Mesendoderm (in vitro differentiated cells): ENCODE measurements at regions not wholly inside any gene's neighbourhood (a gene's known extent, or its start where the extent isn't known, plus 50 kb on each side); places are given as distances from the start of the nearest gene placed in this dataset.

Source experiments
- DNase-seq: peaks from one replicate; pipeline ENCODE4 v3.0.0; 2013
- H2AK5ac ChIP-seq: 2 replicates; pipeline ENCODE4 v1.6.1; 2013; ENCODE audit warnings: low read length, inconsistent platforms
- H2BK120ac ChIP-seq: 2 replicates; pipeline ENCODE4 v1.6.1; 2013; ENCODE audit warnings: low read depth, mild to moderate bottlenecking, low read length, moderate library complexity, mixed read lengths
- H2BK15ac ChIP-seq: replicated peaks from 2 replicates; pipeline ENCODE4 v1.6.1; 2013; ENCODE audit warnings: low read depth, mild to moderate bottlenecking, moderate library complexity
- H2BK5ac ChIP-seq: 2 replicates; pipeline ENCODE4 v1.6.1; 2013; ENCODE audit warnings: low read length, inconsistent platforms
- H3K18ac ChIP-seq: 2 replicates; pipeline ENCODE4 v1.6.1; 2013; ENCODE audit warnings: mild to moderate bottlenecking, low read length, mixed read lengths
- H3K23ac ChIP-seq: one replicate; pipeline ENCODE4 v1.6.1; 2013; ENCODE audit warnings: low read length
- H3K27ac ChIP-seq: 2 replicates; pipeline ENCODE4 v1.5.1; 2013; ENCODE audit warnings: low read depth, mild to moderate bottlenecking, inconsistent platforms, low read length, moderate library complexity
- H3K27me3 ChIP-seq: 2 replicates; pipeline ENCODE4 v1.6.1; 2013; ENCODE audit warnings: low read length, control low read depth, mild to moderate bottlenecking, inconsistent platforms; ENCODE audit not compliant: insufficient read depth, poor library complexity
- H3K36me3 ChIP-seq: 2 replicates; pipeline ENCODE4 v1.6.1; 2013; ENCODE audit warnings: low read length, inconsistent platforms; ENCODE audit not compliant: control insufficient read depth, insufficient read depth
- H3K4ac ChIP-seq: one replicate; pipeline ENCODE4 v1.6.1; 2013; ENCODE audit warnings: low read depth, mild to moderate bottlenecking, low read length, moderate library complexity
- H3K4me1 ChIP-seq: 2 replicates; pipeline ENCODE4 v1.6.1; 2013; ENCODE audit warnings: low read depth, low read length, inconsistent platforms; ENCODE audit not compliant: control insufficient read depth
- H3K4me2 ChIP-seq: 2 replicates; pipeline ENCODE4 v1.6.1; 2013; ENCODE audit warnings: low read length
- H3K4me3 ChIP-seq: 2 replicates; pipeline ENCODE4 v1.5.1; 2013; ENCODE audit warnings: mild to moderate bottlenecking, low read length
- H3K56ac ChIP-seq: one replicate; pipeline ENCODE4 v1.6.1; 2013; ENCODE audit warnings: low read length
- H3K79me1 ChIP-seq: 2 replicates; pipeline ENCODE4 v1.6.1; 2013; ENCODE audit warnings: low read length, inconsistent platforms
- H3K79me2 ChIP-seq: 2 replicates; pipeline ENCODE4 v1.6.1; 2013; ENCODE audit warnings: mild to moderate bottlenecking, low read length; ENCODE audit not compliant: control insufficient read depth, insufficient read depth
- H3K9ac ChIP-seq: 2 replicates; pipeline ENCODE4 v1.6.1; 2013; ENCODE audit warnings: low read length, inconsistent platforms
- H4K5ac ChIP-seq: one replicate; pipeline ENCODE4 v1.6.1; 2013; ENCODE audit warnings: low read length
- H4K8ac ChIP-seq: one replicate; pipeline ENCODE4 v1.6.1; 2013; ENCODE audit warnings: low read depth, mild to moderate bottlenecking, control low read depth, low read length, moderate library complexity
- WGBS: extraction: QIAGEN DNeasy Blood & Tissue Kit; methylation state at CpG from one replicate; pipeline ENCODE4 v1.1.7; 2013; ENCODE audit warnings: low lambda C conversion rate, missing lambda C conversion rate; ENCODE audit not compliant: insufficient coverage; ENCODE audit errors: extremely low coverage; 5-methylcytosine and 5-hydroxymethylcytosine counted together

GRCh38 chr14:98056946-98057345, 1215.1 kb downstream of the BCL11B start:
- H3K9ac ChIP-seq, result no peak overlapping the region
- no peaks in the 10 kb centered on the region for H3K36me3 ChIP-seq
- no CpG with 5 or more reads among the region's 5 CpGs for WGBS
- H2BK5ac ChIP-seq, result no peak overlapping the region
- no peaks in the 10 kb centered on the region for H3K79me2 ChIP-seq
- H3K56ac ChIP-seq, result no peak overlapping the region
- H3K4me2 ChIP-seq, result no peak overlapping the region
- no peak for DNase-seq
- no peak overlapping the region for H2BK120ac ChIP-seq
- H3K27ac ChIP-seq, result no peak overlapping the region
- no peaks in the 10 kb centered on the region for H3K4me1 ChIP-seq
- no peaks in the 10 kb centered on the region for H3K79me1 ChIP-seq
- no peak overlapping the region for H2AK5ac ChIP-seq
- no peaks in the 10 kb centered on the region for H3K27me3 ChIP-seq
- no peak overlapping the region for H3K23ac ChIP-seq
- H3K4me3 ChIP-seq, result no peak overlapping the region
- no peak overlapping the region for H4K8ac ChIP-seq
- H3K4ac ChIP-seq, result no peak overlapping the region
- H3K18ac ChIP-seq, result no peak overlapping the region
- H4K5ac ChIP-seq, result no peak overlapping the region
- no peak overlapping the region for H2BK15ac ChIP-seq

- Histone ChIP-seq H3K79me2 (no peaks in the 10 kb centered on the region), H3K36me3 (no peaks in the 10 kb centered on the region), H3K79me1 (no peaks in the 10 kb centered on the region), H2BK5ac (no peak overlapping the region), H3K56ac (no peak overlapping the region), H3K27me3 (no peaks in the 10 kb centered on the region), H4K5ac (no peak overlapping the region), H4K8ac (no peak overlapping the region), H3K27ac (no peak overlapping the region), H3K23ac (no peak overlapping the region), H3K4me3 (no peak overlapping the region), H3K4me1 (no peaks in the 10 kb centered on the region), H2BK15ac (no peak overlapping the region), H2AK5ac (no peak overlapping the region), H3K4me2 (no peak overlapping the region), H3K4ac (no peak overlapping the region), H2BK120ac (no peak overlapping the region), H3K18ac (no peak overlapping the region), H3K9ac (no peak overlapping the region)
- no CpG with 5 or more reads among the region's 5 CpGs for WGBS
- DNase-seq, result no peak
Observed at GRCh38 chr14:98059106-98059505, 1212.9 kb downstream of the BCL11B start.

- Histone ChIP-seq H2AK5ac (no peak overlapping the region), H3K4me1 (no peaks in the 10 kb centered on the region), H3K27ac (no peak overlapping the region), H3K4me2 (no peak overlapping the region), H3K27me3 (no peaks in the 10 kb centered on the region), H3K56ac (no peak overlapping the region), H3K9ac (no peak overlapping the region), H3K79me2 (no peaks in the 10 kb centered on the region), H3K36me3 (no peaks in the 10 kb centered on the region), H3K18ac (no peak overlapping the region), H2BK120ac (no peak overlapping the region), H4K8ac (no peak overlapping the region), H3K23ac (no peak overlapping the region), H2BK15ac (no peak overlapping the region), H4K5ac (no peak overlapping the region), H3K79me1 (no peaks in the 10 kb centered on the region), H2BK5ac (no peak overlapping the region), H3K4ac (no peak overlapping the region), H3K4me3 (no peak overlapping the region)
- DNase-seq, result no peak
- WGBS, result no CpG with 5 or more reads among the region's 10 CpGs
Observed at GRCh38 chr14:98062083-98062482, 1209.9 kb downstream of the BCL11B start.

- no peak overlapping the region for H2BK120ac ChIP-seq
- peaks cover 2% of the 10 kb centered on the region for H3K4me1 ChIP-seq
- H3K79me2 ChIP-seq, result no peaks in the 10 kb centered on the region
- no peak overlapping the region for H3K27ac ChIP-seq
- no peaks in the 10 kb centered on the region for H3K27me3 ChIP-seq
- no peaks in the 10 kb centered on the region for H3K36me3 ChIP-seq
- H3K56ac ChIP-seq, result peak overlapping the region; percentile 10
- H2BK15ac ChIP-seq, result no peak overlapping the region
- no peak overlapping the region for H3K4me2 ChIP-seq
- DNase-seq, result peak; percentile 86
- no peak overlapping the region for H4K5ac ChIP-seq
- WGBS, result no CpG with 5 or more reads among the region's 2 CpGs
- H3K4me3 ChIP-seq, result no peak overlapping the region
- no peak overlapping the region for H3K23ac ChIP-seq
- no peak overlapping the region for H3K4ac ChIP-seq
- no peaks in the 10 kb centered on the region for H3K79me1 ChIP-seq
- H3K9ac ChIP-seq, result no peak overlapping the region
- no peak overlapping the region for H2BK5ac ChIP-seq
- H3K18ac ChIP-seq, result no peak overlapping the region
- no peak overlapping the region for H4K8ac ChIP-seq
- H2AK5ac ChIP-seq, result no peak overlapping the region
Observed at GRCh38 chr14:98069712-98070171, 1202.3 kb downstream of the BCL11B start.

GRCh38 chr14:98070536-98070935, 1201.5 kb downstream of the BCL11B start:
- Histone ChIP-seq H3K18ac (no peak overlapping the region), H2BK15ac (no peak overlapping the region), H3K79me2 (no peaks in the 10 kb centered on the region), H4K5ac (no peak overlapping the region), H3K4me3 (no peak overlapping the region), H2BK120ac (no peak overlapping the region), H3K27me3 (no peaks in the 10 kb centered on the region), H3K4me2 (no peak overlapping the region), H2BK5ac (no peak overlapping the region), H3K56ac (no peak overlapping the region), H3K9ac (no peak overlapping the region), H3K36me3 (no peaks in the 10 kb centered on the region), H3K79me1 (no peaks in the 10 kb centered on the region), H4K8ac (no peak overlapping the region), H2AK5ac (no peak overlapping the region), H3K23ac (no peak overlapping the region), H3K4me1 (peaks cover 2% of the 10 kb centered on the region), H3K4ac (no peak overlapping the region), H3K27ac (no peak overlapping the region)
- peak; percentile 5 for DNase-seq

GRCh38 chr14:98074111-98074510, 1197.9 kb downstream of the BCL11B start:
- Histone ChIP-seq H2BK120ac (no peak overlapping the region), H4K8ac (no peak overlapping the region), H3K4me1 (peaks cover 2% of the 10 kb centered on the region), H2BK15ac (no peak overlapping the region), H3K27ac (no peak overlapping the region), H3K79me1 (no peaks in the 10 kb centered on the region), H2AK5ac (no peak overlapping the region), H3K79me2 (no peaks in the 10 kb centered on the region), H4K5ac (no peak overlapping the region), H3K56ac (no peak overlapping the region), H3K4me2 (no peak overlapping the region), H3K9ac (no peak overlapping the region), H3K36me3 (no peaks in the 10 kb centered on the region), H3K23ac (no peak overlapping the region), H2BK5ac (no peak overlapping the region), H3K4me3 (no peak overlapping the region), H3K27me3 (no peaks in the 10 kb centered on the region), H3K4ac (no peak overlapping the region), H3K18ac (no peak overlapping the region)
- no peak for DNase-seq
- WGBS, result no CpG with 5 or more reads among the region's 5 CpGs
